ENCODE measurements at regions not wholly inside any gene's neighbourhood (a gene's known extent, or its start where the extent isn't known, plus 50 kb on each side); places are given as distances from the start of the nearest gene placed in this dataset.

DNA sequence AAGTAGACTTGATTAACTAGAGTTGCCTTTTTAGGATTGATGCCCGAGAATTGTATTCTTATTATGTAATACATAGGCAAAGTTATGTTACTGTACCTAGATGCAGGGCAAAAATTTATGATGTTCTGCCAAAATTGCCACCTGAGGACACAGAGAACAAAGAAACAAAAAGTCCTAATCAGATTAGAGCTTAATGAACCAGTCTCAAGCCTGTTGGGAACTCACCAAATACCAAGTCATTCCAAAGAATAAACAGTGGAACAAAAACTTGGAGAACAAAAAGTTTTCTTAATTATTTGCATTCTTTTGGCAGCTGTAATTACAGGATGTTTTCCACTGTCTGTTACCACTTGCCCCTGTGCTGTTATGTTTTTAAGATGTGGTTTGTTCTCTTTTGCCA, 154.7 kb upstream of the SGK1 start:
- no peak overlapping the region for H3K27ac ChIP-seq
- H3K9me3 ChIP-seq, result no peaks in the 10 kb centered on the region
- no peak overlapping the region for H3K4me3 ChIP-seq
- 39% methylated on average over 1 of the region's 1 CpG for WGBS
- no peaks in the 10 kb centered on the region for H3K27me3 ChIP-seq
- peaks cover 18% of the 10 kb centered on the region for H3K4me1 ChIP-seq
- TF ChIP-seq POLR2A (IDR thresholded peaks at IDR 0.05), result no peak
- TF ChIP-seq, protein P1, sequence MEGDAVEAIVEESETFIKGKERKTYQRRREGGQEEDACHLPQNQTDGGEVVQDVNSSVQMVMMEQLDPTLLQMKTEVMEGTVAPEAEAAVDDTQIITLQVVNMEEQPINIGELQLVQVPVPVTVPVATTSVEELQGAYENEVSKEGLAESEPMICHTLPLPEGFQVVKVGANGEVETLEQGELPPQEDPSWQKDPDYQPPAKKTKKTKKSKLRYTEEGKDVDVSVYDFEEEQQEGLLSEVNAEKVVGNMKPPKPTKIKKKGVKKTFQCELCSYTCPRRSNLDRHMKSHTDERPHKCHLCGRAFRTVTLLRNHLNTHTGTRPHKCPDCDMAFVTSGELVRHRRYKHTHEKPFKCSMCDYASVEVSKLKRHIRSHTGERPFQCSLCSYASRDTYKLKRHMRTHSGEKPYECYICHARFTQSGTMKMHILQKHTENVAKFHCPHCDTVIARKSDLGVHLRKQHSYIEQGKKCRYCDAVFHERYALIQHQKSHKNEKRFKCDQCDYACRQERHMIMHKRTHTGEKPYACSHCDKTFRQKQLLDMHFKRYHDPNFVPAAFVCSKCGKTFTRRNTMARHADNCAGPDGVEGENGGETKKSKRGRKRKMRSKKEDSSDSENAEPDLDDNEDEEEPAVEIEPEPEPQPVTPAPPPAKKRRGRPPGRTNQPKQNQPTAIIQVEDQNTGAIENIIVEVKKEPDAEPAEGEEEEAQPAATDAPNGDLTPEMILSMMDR (IDR thresholded peaks at IDR 0.05), result no peak
- no peak for TF ChIP-seq POLR2AphosphoS5 (IDR thresholded peaks at IDR 0.05)
- no peak for DNase-seq (ENCODE audit: low spot score in 2 of 2)
- no peaks in the 10 kb centered on the region for H3K36me3 ChIP-seq

- H3K27me3 ChIP-seq, result no peaks in the 10 kb centered on the region
- H3K4me3 ChIP-seq, result no peak overlapping the region
- DNase-seq (ENCODE audit: low spot score in 2 of 2), result no peak
- H3K9me3 ChIP-seq, result no peaks in the 10 kb centered on the region
- no peak for TF ChIP-seq POLR2A (IDR thresholded peaks at IDR 0.05)
- TF ChIP-seq, protein P1 (IDR thresholded peaks at IDR 0.05), result no peak
- no peak for TF ChIP-seq POLR2AphosphoS5 (IDR thresholded peaks at IDR 0.05)
- TF ChIP-seq EP300 (IDR thresholded peaks at IDR 0.05), result no peak
- H3K4me1 ChIP-seq, result peaks cover 24% of the 10 kb centered on the region
- no peaks in the 10 kb centered on the region for H3K36me3 ChIP-seq
- H3K27ac ChIP-seq, result no peak overlapping the region
- 85% methylated on average over 3 of the region's 3 CpGs for WGBS
Observed at GRCh38 chr6:134472046-134472445, 154.1 kb upstream of the SGK1 start.

DNA sequence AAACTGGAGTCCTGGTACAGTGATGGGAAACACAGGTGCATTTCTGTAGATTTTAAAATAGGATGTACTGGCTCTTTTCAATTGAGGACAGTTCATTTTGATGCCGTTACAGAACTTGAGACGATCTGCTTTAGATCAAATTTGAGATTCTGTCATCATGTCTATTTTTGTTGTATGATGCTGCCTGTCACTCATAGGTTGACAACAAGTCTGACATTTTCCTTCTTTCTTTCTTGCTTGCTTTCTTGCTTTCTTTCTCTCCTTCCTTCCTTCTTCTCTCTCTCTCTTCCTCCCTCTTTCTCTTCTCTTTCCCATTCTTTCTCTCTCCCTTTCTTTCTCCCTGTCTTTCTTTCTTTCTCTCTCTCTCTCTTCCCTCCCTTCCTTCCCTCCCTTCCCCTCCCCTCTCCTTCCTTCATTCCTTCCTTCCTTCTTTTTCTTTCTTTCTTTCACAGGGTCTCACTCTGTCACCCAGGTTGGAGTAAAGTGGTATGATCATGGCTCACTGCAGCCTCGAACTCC, 152.6 kb upstream of the SGK1 start:
- no peak for DNase-seq (ENCODE audit: low spot score in 2 of 2)
- peaks cover 40% of the 10 kb centered on the region for H3K4me1 ChIP-seq
- TF ChIP-seq, protein P1 (IDR thresholded peaks at IDR 0.05), result no peak
- no peak for TF ChIP-seq POLR2AphosphoS5 (IDR thresholded peaks at IDR 0.05)
- TF ChIP-seq EP300 (IDR thresholded peaks at IDR 0.05), result no peak
- no peak for TF ChIP-seq POLR2A (IDR thresholded peaks at IDR 0.05)
- 74% methylated on average over 3 of the region's 3 CpGs for WGBS
- no peak overlapping the region for H3K27ac ChIP-seq
- H3K36me3 ChIP-seq, result no peaks in the 10 kb centered on the region
- H3K4me3 ChIP-seq, result no peak overlapping the region
- no peaks in the 10 kb centered on the region for H3K27me3 ChIP-seq
- H3K9me3 ChIP-seq, result no peaks in the 10 kb centered on the region

DNA sequence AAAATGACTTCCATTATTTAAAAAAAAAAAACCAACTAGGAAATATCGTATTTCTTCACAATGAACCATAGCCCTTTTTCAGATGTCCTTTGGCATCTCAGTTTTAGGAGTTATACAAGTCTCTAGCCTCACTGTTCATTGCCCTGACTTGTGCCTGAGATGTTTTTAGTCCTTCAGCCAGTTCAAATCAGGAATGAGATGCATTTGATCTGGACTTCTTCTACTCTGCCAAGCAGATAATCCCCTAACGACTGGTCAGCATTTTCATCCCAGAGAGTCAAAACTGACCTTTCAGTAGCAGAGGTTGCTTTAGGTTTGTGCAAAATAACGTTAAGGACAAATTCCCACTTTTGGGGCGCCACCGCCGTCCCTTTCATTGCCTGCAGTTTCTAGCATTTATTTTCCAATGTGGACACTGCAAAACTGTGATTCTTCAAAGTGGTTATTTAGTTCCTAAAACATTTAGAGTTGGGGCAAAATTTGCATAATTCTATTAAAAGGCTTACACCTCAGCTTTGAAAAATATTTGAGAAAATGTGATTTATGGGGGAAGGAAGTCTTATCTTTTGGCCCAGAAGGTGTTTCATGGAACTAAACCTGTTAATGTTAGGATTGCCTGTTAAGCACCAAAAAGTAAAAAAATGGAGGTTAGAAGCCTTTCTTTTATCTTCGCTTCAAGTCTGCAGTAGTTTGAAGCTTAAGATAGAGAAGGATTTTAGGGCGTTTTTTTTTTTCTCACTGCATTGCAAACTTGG, 152.0 kb upstream of the SGK1 start:
- Histone ChIP-seq H3K36me3 (no peaks in the 10 kb centered on the region), H3K27me3 (no peaks in the 10 kb centered on the region), H3K4me1 (peaks cover 46% of the 10 kb centered on the region), H3K27ac (no peak overlapping the region), H3K9me3 (no peaks in the 10 kb centered on the region), H3K4me3 (no peak overlapping the region)
- TF ChIP-seq, protein P1 (IDR thresholded peaks at IDR 0.05), result no peak
- TF ChIP-seq EP300 (IDR thresholded peaks at IDR 0.05) (no peak), POLR2AphosphoS5 (IDR thresholded peaks at IDR 0.05) (no peak), POLR2A (IDR thresholded peaks at IDR 0.05) (no peak)
- no peak for DNase-seq (ENCODE audit: low spot score in 2 of 2)
- WGBS, result 75% methylated on average over 8 of the region's 8 CpGs

- no peak overlapping the region for H3K4me3 ChIP-seq
- TF ChIP-seq, protein P1 (IDR thresholded peaks at IDR 0.05), result no peak
- TF ChIP-seq POLR2AphosphoS5 (IDR thresholded peaks at IDR 0.05) (no peak), POLR2A (IDR thresholded peaks at IDR 0.05) (no peak), EP300 (IDR thresholded peaks at IDR 0.05) (no peak)
- H3K27me3 ChIP-seq, result no peaks in the 10 kb centered on the region
- no peak for DNase-seq (ENCODE audit: low spot score in 2 of 2)
- H3K36me3 ChIP-seq, result no peaks in the 10 kb centered on the region
- 36% methylated on average over 1 of the region's 1 CpG for WGBS
- H3K9me3 ChIP-seq, result no peaks in the 10 kb centered on the region
- peaks cover 50% of the 10 kb centered on the region for H3K4me1 ChIP-seq
- H3K27ac ChIP-seq, result no peak overlapping the region
Observed at GRCh38 chr6:134468633-134469032, 150.7 kb upstream of the SGK1 start.

All from suprapubic skin (tissue), 4 donors.